ENCODE measurements at regions not wholly inside any gene's neighbourhood (a gene's known extent, or its start where the extent isn't known, plus 50 kb on each side); places are given as distances from the start of the nearest gene placed in this dataset.

GRCh38 chr9:69980041-69980440 lies 63.6 kb upstream of the MAMDC2 start:
- Histone ChIP-seq H3K27me3 (no peaks in the 10 kb centered on the region), H3K27ac (peak overlapping the region in 1 of 4 donors; percentile 56), H3K4me3 (no peak overlapping the region), H3K9me3 (no peaks in the 10 kb centered on the region), H3K4me1 (peaks cover 0 to 22% (median 6%) of the 10 kb centered on the region in 4 donors), H3K36me3 (no peaks in the 10 kb centered on the region)
- TF ChIP-seq POLR2A (IDR thresholded peaks at IDR 0.05) (no peak), CTCF (IDR thresholded peaks at IDR 0.05) (no peak), EP300 (IDR thresholded peaks at IDR 0.05) (no peak)
- no peak for DNase-seq (ENCODE audit: low spot score in 2 of 2)
- WGBS, 2 donors = 69 to 75% methylated on average over 2 of the region's 2 CpGs

DNA sequence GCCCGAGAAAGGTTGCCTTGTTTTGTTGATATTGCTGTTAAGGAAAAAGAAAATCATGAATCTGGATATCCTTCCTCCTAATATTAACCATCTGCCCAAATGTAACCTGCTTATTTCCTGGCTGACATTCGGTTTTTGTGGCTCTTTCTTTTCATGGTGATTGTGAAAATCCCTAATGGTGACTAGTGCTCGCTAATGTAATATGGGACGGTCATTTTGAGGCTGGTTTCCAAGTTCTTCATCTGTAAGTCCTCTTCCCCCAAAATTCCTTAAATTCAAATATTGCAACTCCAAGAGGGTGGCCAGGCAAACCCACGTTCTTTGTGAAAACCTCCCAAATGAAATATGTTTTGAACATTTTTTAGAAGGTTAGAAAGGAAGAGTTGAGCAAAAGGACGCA lies 63.1 kb upstream of the MAMDC2 start:
- Histone ChIP-seq H3K27me3 (no peaks in the 10 kb centered on the region), H3K36me3 (no peaks in the 10 kb centered on the region), H3K9me3 (no peaks in the 10 kb centered on the region), H3K4me3 (no peak overlapping the region), H3K27ac (peak overlapping the region in 2 of 4 donors; percentile 18 to 56), H3K4me1 (peaks cover 0 to 22% (median 6%) of the 10 kb centered on the region in 4 donors)
- TF ChIP-seq EP300 (IDR thresholded peaks at IDR 0.05) (peak in 1 of 2 donors; percentile 31), POLR2A (IDR thresholded peaks at IDR 0.05) (no peak), CTCF (IDR thresholded peaks at IDR 0.05) (no peak)
- peak in 1 of 2 donors; percentile 48 for DNase-seq (ENCODE audit: low spot score in 2 of 2)
- WGBS, 2 donors = 58 to 67% methylated on average over 6 of the region's 6 CpGs

DNA sequence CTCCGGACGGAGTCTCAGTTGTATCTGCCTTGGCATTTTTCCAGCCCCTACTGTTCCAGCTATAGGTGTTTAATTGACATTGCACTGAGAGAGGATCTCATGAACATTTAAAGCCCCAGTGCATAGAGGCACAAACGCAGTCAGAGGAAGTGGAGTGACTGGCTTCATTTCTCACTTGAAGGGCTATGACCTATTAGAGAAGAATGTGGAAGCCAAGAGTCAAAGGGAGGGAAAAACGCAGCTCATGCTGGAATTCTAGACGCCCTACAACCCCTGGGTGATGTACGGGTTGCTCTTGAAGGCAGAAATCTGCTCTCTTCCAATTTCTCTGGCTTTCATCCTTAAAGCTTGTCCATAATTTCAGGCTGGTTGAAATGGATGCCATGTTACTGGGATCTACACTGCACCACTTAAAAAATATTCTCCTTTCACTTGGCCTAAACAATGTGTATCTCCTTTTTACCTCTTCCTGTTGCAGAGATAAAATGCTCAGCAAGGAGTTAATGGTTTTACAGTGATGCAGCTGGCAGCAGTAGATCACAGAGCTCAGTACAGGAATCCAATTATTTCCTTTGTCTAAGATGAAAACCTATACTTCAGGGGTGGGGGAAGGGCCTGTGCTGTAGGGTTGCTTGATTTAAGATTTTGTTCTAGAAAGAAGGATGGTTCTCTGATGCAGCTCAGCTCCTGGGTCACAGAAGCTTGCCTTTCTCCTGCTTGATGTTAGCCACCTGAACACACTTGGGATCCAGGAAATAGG lies 61.8 kb upstream of the MAMDC2 start:
- TF ChIP-seq EP300 (IDR thresholded peaks at IDR 0.05) (no peak), POLR2A (IDR thresholded peaks at IDR 0.05) (no peak), CTCF (IDR thresholded peaks at IDR 0.05) (no peak)
- Histone ChIP-seq H3K36me3 (no peaks in the 10 kb centered on the region), H3K27me3 (no peaks in the 10 kb centered on the region), H3K27ac (peak overlapping the region in 1 of 4 donors; percentile 56), H3K4me3 (no peak overlapping the region), H3K9me3 (no peaks in the 10 kb centered on the region), H3K4me1 (peaks cover 0 to 22% (median 6%) of the 10 kb centered on the region in 4 donors)
- DNase-seq (ENCODE audit: low spot score in 2 of 2) = no peak
- WGBS, 2 donors = 38 to 43% methylated on average over 6 of the region's 6 CpGs

DNA sequence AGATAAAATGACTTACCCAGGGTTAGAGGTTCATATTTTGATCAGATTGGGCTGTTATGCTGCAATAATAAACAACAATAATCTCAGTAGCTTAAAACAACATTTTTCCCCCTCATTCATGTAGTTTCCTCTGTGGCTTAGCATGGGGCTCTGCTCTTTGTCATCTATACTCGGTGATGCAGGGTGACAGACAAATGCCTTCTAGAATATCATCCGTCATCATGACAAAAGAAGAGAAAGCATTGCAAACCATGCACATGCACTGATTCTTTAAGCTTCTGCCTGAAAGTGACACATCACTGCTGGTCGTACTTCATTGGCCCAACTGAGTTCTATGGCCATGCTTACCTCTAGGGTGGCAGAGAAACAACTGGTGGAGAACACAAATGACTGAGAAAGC lies 58.8 kb upstream of the MAMDC2 start:
- no peaks in the 10 kb centered on the region for H3K36me3 ChIP-seq
- DNase-seq (ENCODE audit: low spot score in 2 of 2) = no peak
- H3K4me1 ChIP-seq = peaks cover 0 to 21% (median 6%) of the 10 kb centered on the region in 4 donors
- TF ChIP-seq POLR2A (IDR thresholded peaks at IDR 0.05) (no peak), EP300 (IDR thresholded peaks at IDR 0.05) (no peak), CTCF (IDR thresholded peaks at IDR 0.05) (no peak)
- H3K27me3 ChIP-seq = no peaks in the 10 kb centered on the region
- H3K27ac ChIP-seq = no peak overlapping the region
- 88 to 89% methylated on average over 3 of the region's 3 CpGs for WGBS, 2 donors
- H3K9me3 ChIP-seq = no peaks in the 10 kb centered on the region
- H3K4me3 ChIP-seq = no peak overlapping the region

DNA sequence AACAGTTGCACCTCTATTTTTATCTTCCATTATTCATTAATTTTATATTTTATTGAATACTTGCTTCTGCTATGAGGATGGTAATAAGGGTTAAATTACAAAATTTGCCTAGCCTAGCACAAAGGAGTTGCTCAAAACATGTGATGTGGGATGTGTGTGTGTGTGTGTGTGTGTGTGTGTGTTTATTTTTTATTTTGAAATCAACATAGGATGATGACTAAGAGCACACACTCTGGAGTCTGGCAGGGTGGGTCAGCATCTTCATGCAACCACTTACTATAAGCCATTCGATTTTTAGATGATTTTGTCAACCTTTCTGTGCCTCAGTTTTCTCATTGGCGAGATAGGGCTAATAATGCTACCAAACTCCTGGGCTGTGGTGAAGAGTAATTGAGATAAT lies 57.7 kb upstream of the MAMDC2 start:
- WGBS, 2 donors = 91 to 94% methylated on average over 2 of the region's 2 CpGs
- H3K36me3 ChIP-seq = no peaks in the 10 kb centered on the region
- H3K4me1 ChIP-seq = peaks cover 0 to 9% (median 6%) of the 10 kb centered on the region in 4 donors
- TF ChIP-seq EP300 (IDR thresholded peaks at IDR 0.05) = no peak
- TF ChIP-seq POLR2A (IDR thresholded peaks at IDR 0.05) = no peak
- TF ChIP-seq CTCF (IDR thresholded peaks at IDR 0.05) = no peak
- no peak overlapping the region for H3K4me3 ChIP-seq
- no peaks in the 10 kb centered on the region for H3K9me3 ChIP-seq
- no peaks in the 10 kb centered on the region for H3K27me3 ChIP-seq
- H3K27ac ChIP-seq = no peak overlapping the region
- no peak for DNase-seq (ENCODE audit: low spot score in 2 of 2)

Measured in tibial nerve (tissue), 4 donors.